ENCODE measurements at regions not wholly inside any gene's neighbourhood (a gene's known extent, or its start where the extent isn't known, plus 50 kb on each side); places are given as distances from the start of the nearest gene placed in this dataset.

- no peak for ATAC-seq
These were observed 911.7 kb upstream of the MAP3K7 start for GRCh38 chr6:91498576-91498975.

- ATAC-seq: no peak
These were observed 910.9 kb upstream of the MAP3K7 start for GRCh38 chr6:91497770-91498169.

- ATAC-seq: no peak
These were observed 903.9 kb upstream of the MAP3K7 start for GRCh38 chr6:91490671-91491301.

GRCh38 chr6:91487696-91488392 is 901.0 kb upstream of the MAP3K7 start:
- no peak for ATAC-seq

- ATAC-seq: no peak
These were observed 899.3 kb upstream of the MAP3K7 start for GRCh38 chr6:91486200-91486599.

- ATAC-seq: no peak
These were observed 898.2 kb upstream of the MAP3K7 start for GRCh38 chr6:91485047-91485446.

GRCh38 chr6:91483415-91484105 is 896.7 kb upstream of the MAP3K7 start:
- ATAC-seq: no peak

GRCh38 chr6:91482498-91482897 is 895.6 kb upstream of the MAP3K7 start:
- ATAC-seq: no peak

- ATAC-seq: no peak
These were observed 893.5 kb upstream of the MAP3K7 start for GRCh38 chr6:91480402-91480801.

- no peak for ATAC-seq
These were observed 890.8 kb upstream of the MAP3K7 start for GRCh38 chr6:91477688-91478087.

- ATAC-seq: no peak
These were observed 889.1 kb upstream of the MAP3K7 start for GRCh38 chr6:91476000-91476399.

GRCh38 chr6:91465393-91465792 is 878.5 kb upstream of the MAP3K7 start:
- no peak for ATAC-seq

GRCh38 chr6:91464718-91465117 is 877.8 kb upstream of the MAP3K7 start:
- ATAC-seq: no peak

GRCh38 chr6:91464201-91464600 is 877.3 kb upstream of the MAP3K7 start:
- ATAC-seq: no peak

GRCh38 chr6:91462241-91462640 is 875.4 kb upstream of the MAP3K7 start:
- no peak for ATAC-seq

- no peak for ATAC-seq
These were observed 866.5 kb upstream of the MAP3K7 start for GRCh38 chr6:91453224-91453878.

GRCh38 chr6:91449539-91449938 is 862.7 kb upstream of the MAP3K7 start:
- no peak for ATAC-seq

GRCh38 chr6:91447530-91448254 is 860.8 kb upstream of the MAP3K7 start:
- ATAC-seq: no peak

- ATAC-seq: no peak
These were observed 860.2 kb upstream of the MAP3K7 start for GRCh38 chr6:91447081-91447480.

GRCh38 chr6:91443405-91443804 is 856.5 kb upstream of the MAP3K7 start:
- no peak for ATAC-seq

- ATAC-seq: no peak
These were observed 855.5 kb upstream of the MAP3K7 start for GRCh38 chr6:91442342-91442741.

- no peak for ATAC-seq
These were observed 851.7 kb upstream of the MAP3K7 start for GRCh38 chr6:91438570-91438969.

GRCh38 chr6:91437315-91437729 is 850.5 kb upstream of the MAP3K7 start:
- no peak for ATAC-seq
